ENCODE measurements at regions not wholly inside any gene's neighbourhood (a gene's known extent, or its start where the extent isn't known, plus 50 kb on each side); places are given as distances from the start of the nearest gene placed in this dataset.
A peak's percentile ranks its signal among the peaks of the same experiment; 100 is the strongest.
"Not testable (repeated sequence)": the region's sequence is repeated elsewhere in the genome, so short reads cannot be mapped to it uniquely, and the experiment has no call there.

DNA sequence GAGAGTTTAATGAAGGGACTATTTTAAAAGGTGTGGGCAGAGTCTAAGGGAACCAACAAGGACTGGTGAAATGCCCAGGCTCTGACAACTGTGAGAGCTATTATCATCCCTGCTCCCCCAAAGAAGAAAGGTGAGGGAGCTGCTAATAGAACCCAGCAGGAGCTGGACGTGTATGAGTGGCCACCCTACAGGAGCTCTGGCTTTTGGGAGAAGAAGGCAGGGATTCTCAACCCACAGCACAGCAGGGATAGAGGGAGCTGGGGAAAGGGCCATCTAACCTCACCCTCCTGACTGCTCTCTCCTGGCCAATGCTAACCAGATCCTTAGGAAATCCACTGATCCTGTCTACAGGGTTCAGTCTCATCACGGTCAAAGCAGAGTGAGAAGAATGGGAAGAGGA is 57.1 kb downstream of the GRIN2B start:
- DNase-seq = no peak
- intact Hi-C loops (cut with DNase I) = no loop called here

DNA sequence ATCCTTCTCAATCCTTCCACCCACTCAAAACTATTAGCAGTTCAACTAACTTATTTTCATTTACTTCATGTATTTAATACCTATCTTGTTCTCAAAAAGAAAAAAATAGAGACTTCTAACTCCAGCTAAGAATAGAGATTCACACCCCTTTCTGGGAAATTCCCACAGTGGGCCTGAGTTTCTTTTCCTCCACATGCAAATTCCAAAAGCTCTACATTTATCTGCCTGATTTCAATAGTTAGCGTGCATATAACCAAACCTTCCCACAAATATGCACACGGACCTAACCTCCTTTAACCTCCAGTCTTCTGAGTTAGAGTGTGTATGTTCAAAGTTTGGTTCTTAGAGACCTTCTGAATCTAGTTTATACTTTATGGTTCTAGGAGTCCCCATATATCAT is 62.5 kb downstream of the GRIN2B start:
- DNase-seq = no peak
- intact Hi-C loops (cut with DNase I) = no loop called here

DNA sequence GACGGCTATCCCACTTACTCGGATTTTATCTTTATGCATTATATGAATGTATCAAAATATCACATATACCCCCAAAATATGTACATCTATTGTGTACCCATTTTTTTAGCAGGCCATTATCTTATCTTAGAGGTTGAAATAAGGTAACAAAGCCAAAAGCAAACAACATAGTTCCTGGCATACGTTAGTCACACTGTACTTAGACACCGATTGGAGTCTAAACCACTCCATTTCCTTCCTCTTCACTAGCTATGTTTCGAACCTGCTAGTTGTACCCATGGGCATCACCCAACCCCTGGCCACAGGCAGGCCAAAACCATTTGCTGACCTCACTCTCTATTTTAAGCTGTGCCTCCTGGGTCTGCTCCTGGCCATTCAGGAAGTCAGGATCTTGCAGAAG is 66.3 kb downstream of the GRIN2B start:
- intact Hi-C loops (cut with DNase I) = no loop called here
- DNase-seq = no peak

GRCh38 chr12:13913371-13913770 is 68.0 kb downstream of the GRIN2B start:
- no peak for DNase-seq
- intact Hi-C loops (cut with DNase I) = no loop called here

- intact Hi-C loops (cut with DNase I) = no loop called here
- DNase-seq = peak in 14 of 42 donors; percentile 4 to 51 (median 26)
Measured at GRCh38 chr12:13911756-13912554, 69.4 kb downstream of the GRIN2B start.

- DNase-seq = no peak
- intact Hi-C loops (cut with DNase I) = no loop called here
Measured at GRCh38 chr12:13905794-13906193, 75.6 kb downstream of the GRIN2B start.

GRCh38 chr12:13900718-13901117 is 80.7 kb downstream of the GRIN2B start:
- intact Hi-C loops (cut with DNase I) = no loop called here
- no peak for DNase-seq

- intact Hi-C loops (cut with DNase I); DNase-seq: not testable (repeated sequence)
Measured at GRCh38 chr12:13898387-13898786, 83.0 kb downstream of the GRIN2B start.

DNA sequence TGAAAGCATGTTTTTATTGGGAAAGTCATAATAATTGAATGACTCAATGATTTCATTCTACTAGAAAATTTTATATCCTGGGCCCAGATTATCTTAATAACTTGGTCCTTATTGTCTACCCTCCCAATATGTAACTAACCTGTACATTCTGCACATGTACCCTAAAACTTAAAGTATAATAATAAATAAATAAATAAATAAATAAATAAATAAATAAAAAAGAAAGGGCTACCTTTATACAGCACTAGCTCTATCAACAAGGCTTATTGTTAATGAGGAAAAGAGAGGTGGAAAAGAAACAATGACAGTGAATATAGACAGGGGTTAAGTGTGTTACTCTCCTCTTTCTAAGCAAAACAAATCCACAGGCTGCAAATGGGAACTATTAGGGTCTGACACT is 83.6 kb downstream of the GRIN2B start:
- DNase-seq = no peak
- intact Hi-C loops (cut with DNase I) = no loop called here

GRCh38 chr12:13896063-13896626 is 85.3 kb downstream of the GRIN2B start:
- DNase-seq = no peak
- intact Hi-C loops (cut with DNase I) = no loop called here

DNA sequence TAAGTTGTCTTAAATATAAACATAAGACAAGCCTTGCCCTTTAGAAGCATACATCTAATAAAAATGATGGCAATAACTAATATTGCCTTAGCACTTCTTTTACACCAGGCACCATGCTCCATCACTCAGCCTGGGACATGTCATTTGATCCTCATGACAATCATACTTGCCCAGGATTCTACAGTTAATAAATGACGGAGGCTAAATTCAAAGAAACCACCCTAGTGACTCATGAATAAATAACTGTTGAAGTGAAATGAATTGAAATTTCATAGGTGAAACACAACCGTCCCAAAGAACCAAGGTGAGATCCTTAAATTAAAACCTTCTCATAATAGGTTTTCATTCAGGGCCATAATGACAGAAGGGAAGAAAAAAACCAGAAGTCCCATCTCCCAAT is 89.5 kb downstream of the GRIN2B start:
- intact Hi-C loops (cut with DNase I) = no loop called here
- no peak for DNase-seq

GRCh38 chr12:13890943-13891342 is 90.5 kb downstream of the GRIN2B start:
- intact Hi-C loops (cut with DNase I) = no loop called here
- DNase-seq = no peak

GRCh38 chr12:13887779-13888388 is 93.5 kb downstream of the GRIN2B start:
- DNase-seq = no peak
- intact Hi-C loops (cut with DNase I) = no loop called here

- DNase-seq = no peak
Measured at GRCh38 chr12:13882176-13882575, 99.2 kb downstream of the GRIN2B start.

DNA sequence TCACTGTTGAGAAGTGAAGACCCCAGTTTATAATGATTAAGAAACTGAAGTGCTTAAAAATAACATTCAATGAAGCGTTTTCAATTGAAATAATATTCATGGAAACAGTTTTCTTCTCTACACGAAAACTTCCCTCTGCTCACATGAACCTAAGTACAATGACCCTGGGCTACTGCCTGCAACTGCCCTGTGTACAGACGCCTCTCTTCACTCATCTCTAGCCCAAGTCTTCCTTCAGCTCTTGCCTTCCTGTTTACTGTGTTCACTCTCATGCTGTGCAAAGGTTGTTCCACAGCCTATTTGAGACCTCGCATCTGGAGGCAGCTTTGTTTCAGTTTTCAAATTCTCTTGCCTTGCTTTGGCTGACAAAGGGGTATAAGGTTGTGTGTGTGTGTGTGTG is 100.8 kb downstream of the GRIN2B start:
- intact Hi-C loops (cut with DNase I) = no loop called here
- DNase-seq = no peak

More at GRCh38 chr12:13882176-13882575, 99.2 kb downstream of the GRIN2B start:
- intact Hi-C loops (cut with DNase I) = no loop called here

- DNase-seq = no peak
- intact Hi-C loops (cut with DNase I) = no loop called here
Measured at GRCh38 chr12:13875744-13876143, 105.7 kb downstream of the GRIN2B start.

- intact Hi-C loops (cut with DNase I) = no loop called here
- no peak for DNase-seq
Measured at GRCh38 chr12:13870255-13870654, 111.1 kb downstream of the GRIN2B start.

DNA sequence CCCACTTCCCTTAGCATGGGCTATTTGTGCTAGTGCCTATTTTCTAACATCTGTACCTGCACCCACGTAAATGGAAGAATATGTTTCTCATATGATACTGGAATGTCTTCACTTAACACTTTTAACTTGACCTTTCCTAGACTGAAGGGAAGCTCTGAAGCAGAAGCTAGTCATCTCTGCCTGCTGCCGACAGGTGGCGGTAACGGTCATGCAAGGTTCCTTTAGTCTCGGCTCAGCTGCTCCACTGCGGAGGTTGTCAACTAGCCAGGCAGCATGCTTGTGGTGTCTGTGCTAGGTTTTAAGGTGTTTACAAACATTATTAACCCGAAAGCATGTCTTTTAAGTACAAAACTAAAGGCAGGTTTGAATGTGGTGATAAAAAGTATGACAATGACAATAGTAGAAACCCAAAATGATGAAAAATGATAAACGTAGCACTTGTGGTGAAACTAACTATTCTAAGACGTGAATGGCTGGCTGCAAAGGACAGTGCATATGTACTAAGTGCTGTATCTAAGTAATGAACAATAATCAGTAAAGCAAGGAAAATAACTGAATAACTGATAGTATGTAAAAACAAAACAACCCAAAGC is 117.2 kb downstream of the GRIN2B start:
- intact Hi-C loops (cut with DNase I) = no loop called here
- peak; percentile 64 to 92 (median 80) for DNase-seq

DNA sequence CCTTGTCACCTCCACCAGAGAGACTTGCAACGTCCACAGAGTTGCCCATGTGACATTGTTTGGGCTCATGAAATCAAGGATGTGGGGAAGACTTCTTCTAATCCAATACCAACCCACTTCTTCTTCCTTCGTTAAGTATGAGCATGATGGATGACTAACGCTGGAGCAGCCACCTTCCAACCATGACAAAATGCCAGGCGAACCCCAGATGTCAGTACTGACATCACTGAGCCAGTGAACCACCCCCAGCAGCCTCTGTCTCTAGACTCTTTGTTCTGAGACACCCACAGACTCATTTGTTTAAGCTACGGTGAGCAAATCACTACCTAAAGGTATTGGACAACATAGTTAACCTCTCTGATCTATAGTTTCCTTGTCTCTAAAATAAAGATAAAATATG is 123.7 kb downstream of the GRIN2B start:
- DNase-seq = peak; percentile 24 to 90 (median 61)
- intact Hi-C loops (cut with DNase I) = no loop called here

DNA sequence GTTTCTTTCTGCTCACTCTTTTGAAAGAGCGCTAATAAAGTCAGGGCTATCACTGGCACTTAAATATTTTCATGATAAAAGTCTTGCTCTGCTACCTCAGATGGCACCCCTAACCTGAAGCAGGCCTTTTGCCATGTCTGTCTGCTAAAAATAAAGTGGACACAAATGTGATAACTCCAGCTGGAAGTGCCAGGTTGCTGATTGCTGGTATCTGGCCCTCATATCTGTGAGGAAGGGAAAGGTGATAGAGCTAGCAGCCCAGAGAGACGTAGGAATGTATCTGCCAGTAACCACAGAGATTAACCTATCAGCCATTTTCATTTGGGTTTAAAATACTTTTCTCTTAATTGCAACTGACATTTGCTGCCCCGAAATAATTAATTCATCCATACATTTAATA is 127.9 kb downstream of the GRIN2B start:
- no peak for DNase-seq
- intact Hi-C loops (cut with DNase I) = no loop called here

Measured in head of caudate nucleus (tissue), 42 donors.